Muscle layer of duodenum (tissue), 2 donors: ENCODE measurements at regions not wholly inside any gene's neighbourhood (a gene's known extent, or its start where the extent isn't known, plus 50 kb on each side); places are given as distances from the start of the nearest gene placed in this dataset.

ENCODE experiments used
- H3K27ac ChIP-seq: one replicate; pipeline ENCODE4 v1.7.0; 2013; ENCODE audit warnings: mild to moderate bottlenecking, low read length
- H3K27me3 ChIP-seq: one replicate; pipeline ENCODE4 v1.7.0; 2013; ENCODE audit warnings: low read depth, mild to moderate bottlenecking, control low read depth, low read length
- H3K36me3 ChIP-seq, 2 donors: one replicate each; pipeline ENCODE4 v1.7.0; 2013; ENCODE audit warnings: low read length in 2 of 2, control low read depth in 1 of 2, mild to moderate bottlenecking in 1 of 2; ENCODE audit not compliant: insufficient read depth in 2 of 2, control insufficient read depth in 1 of 2
- H3K4me1 ChIP-seq, 2 donors: one replicate each; pipeline ENCODE4 v1.7.0; 2013; ENCODE audit warnings: low read length in 2 of 2, mild to moderate bottlenecking in 2 of 2, control low read depth in 1 of 2, moderate library complexity in 1 of 2; ENCODE audit not compliant: insufficient read depth in 2 of 2, control insufficient read depth in 1 of 2
- H3K4me3 ChIP-seq, 2 donors: one replicate each; pipeline ENCODE4 v1.7.0; 2013; ENCODE audit warnings: low read length in 2 of 2, low read depth in 1 of 2, mild to moderate bottlenecking in 1 of 2
- H3K9me3 ChIP-seq, 2 donors: one replicate each; pipeline ENCODE4 v1.7.0; 2013; ENCODE audit warnings: low read length in 2 of 2, control low read depth in 1 of 2, mild to moderate bottlenecking in 1 of 2; ENCODE audit not compliant: control insufficient read depth in 1 of 2
- donor health status: healthy.

GRCh38 chr2:18924386-18924785, 335.0 kb upstream of the NT5C1B start:
- Histone ChIP-seq H3K36me3 (no peaks in the 10 kb centered on the region), H3K4me1 (peaks cover 0 to 20% of the 10 kb centered on the region in 2 donors), H3K9me3 (no peaks in the 10 kb centered on the region), H3K27me3 (no peaks in the 10 kb centered on the region), H3K27ac (no peak overlapping the region), H3K4me3 (no peak overlapping the region)

GRCh38 chr2:18922276-18922675, 332.9 kb upstream of the NT5C1B start:
- Histone ChIP-seq H3K4me1 (peaks cover 0 to 11% of the 10 kb centered on the region in 2 donors), H3K9me3 (no peaks in the 10 kb centered on the region), H3K27me3 (no peaks in the 10 kb centered on the region), H3K36me3 (no peaks in the 10 kb centered on the region), H3K4me3 (no peak overlapping the region), H3K27ac (no peak overlapping the region)

GRCh38 chr2:18918280-18918679, 328.9 kb upstream of the NT5C1B start:
- H3K9me3 ChIP-seq, result no peaks in the 10 kb centered on the region
- H3K27ac ChIP-seq, result no peak overlapping the region

GRCh38 chr2:18915227-18915626, 325.9 kb upstream of the NT5C1B start:
- Histone ChIP-seq H3K36me3 (no peaks in the 10 kb centered on the region), H3K27ac (no peak overlapping the region), H3K9me3 (no peaks in the 10 kb centered on the region), H3K4me3 (no peak overlapping the region), H3K4me1 (no peaks in the 10 kb centered on the region), H3K27me3 (no peaks in the 10 kb centered on the region)

More at GRCh38 chr2:18918280-18918679, 328.9 kb upstream of the NT5C1B start:
- Histone ChIP-seq H3K27me3 (no peaks in the 10 kb centered on the region), H3K4me3 (no peak overlapping the region), H3K4me1 (no peaks in the 10 kb centered on the region), H3K36me3 (no peaks in the 10 kb centered on the region)

GRCh38 chr2:18913512-18913911, 324.1 kb upstream of the NT5C1B start:
- H3K27ac ChIP-seq, result no peak overlapping the region

GRCh38 chr2:18912225-18912888, 323.0 kb upstream of the NT5C1B start:
- H3K27me3 ChIP-seq, result no peaks in the 10 kb centered on the region
- no peak overlapping the region for H3K27ac ChIP-seq
- no peak overlapping the region for H3K4me3 ChIP-seq
- no peaks in the 10 kb centered on the region for H3K36me3 ChIP-seq
- H3K9me3 ChIP-seq, result no peaks in the 10 kb centered on the region
- H3K4me1 ChIP-seq, result no peaks in the 10 kb centered on the region

More at GRCh38 chr2:18913512-18913911, 324.1 kb upstream of the NT5C1B start:
- Histone ChIP-seq H3K9me3 (no peaks in the 10 kb centered on the region), H3K27me3 (no peaks in the 10 kb centered on the region), H3K4me1 (no peaks in the 10 kb centered on the region), H3K36me3 (no peaks in the 10 kb centered on the region), H3K4me3 (no peak overlapping the region)

- Histone ChIP-seq H3K4me3 (no peak overlapping the region), H3K27ac (no peak overlapping the region), H3K9me3 (no peaks in the 10 kb centered on the region), H3K4me1 (no peaks in the 10 kb centered on the region), H3K27me3 (no peaks in the 10 kb centered on the region), H3K36me3 (no peaks in the 10 kb centered on the region)
Measured at GRCh38 chr2:18911416-18911815, 322.0 kb upstream of the NT5C1B start.

- no peaks in the 10 kb centered on the region for H3K4me1 ChIP-seq
- no peaks in the 10 kb centered on the region for H3K9me3 ChIP-seq
- H3K36me3 ChIP-seq, result no peaks in the 10 kb centered on the region
- H3K27me3 ChIP-seq, result no peaks in the 10 kb centered on the region
- no peak overlapping the region for H3K27ac ChIP-seq
- no peak overlapping the region for H3K4me3 ChIP-seq
Measured at GRCh38 chr2:18910843-18911242, 321.5 kb upstream of the NT5C1B start.

- H3K27me3 ChIP-seq, result no peaks in the 10 kb centered on the region
- H3K4me1 ChIP-seq, result no peaks in the 10 kb centered on the region
- H3K36me3 ChIP-seq, result no peaks in the 10 kb centered on the region
- no peak overlapping the region for H3K4me3 ChIP-seq
- H3K9me3 ChIP-seq, result no peaks in the 10 kb centered on the region
- no peak overlapping the region for H3K27ac ChIP-seq
Measured at GRCh38 chr2:18907937-18908336, 318.6 kb upstream of the NT5C1B start.

- H3K36me3 ChIP-seq, result no peaks in the 10 kb centered on the region
- no peak overlapping the region for H3K4me3 ChIP-seq
- no peaks in the 10 kb centered on the region for H3K9me3 ChIP-seq
- H3K4me1 ChIP-seq, result no peaks in the 10 kb centered on the region
- no peak overlapping the region for H3K27ac ChIP-seq
- H3K27me3 ChIP-seq, result no peaks in the 10 kb centered on the region
Measured at GRCh38 chr2:18907508-18907907, 318.1 kb upstream of the NT5C1B start.

GRCh38 chr2:18903750-18904149, 314.4 kb upstream of the NT5C1B start:
- Histone ChIP-seq H3K9me3 (no peaks in the 10 kb centered on the region), H3K4me3 (no peak overlapping the region), H3K4me1 (peaks cover 0 to 7% of the 10 kb centered on the region in 2 donors), H3K27me3 (no peaks in the 10 kb centered on the region), H3K27ac (no peak overlapping the region), H3K36me3 (no peaks in the 10 kb centered on the region)

GRCh38 chr2:18901242-18901641, 311.9 kb upstream of the NT5C1B start:
- no peak overlapping the region for H3K4me3 ChIP-seq
- peaks cover 0 to 7% of the 10 kb centered on the region in 2 donors for H3K4me1 ChIP-seq
- no peak overlapping the region for H3K27ac ChIP-seq
- no peaks in the 10 kb centered on the region for H3K36me3 ChIP-seq
- H3K9me3 ChIP-seq, result no peaks in the 10 kb centered on the region
- H3K27me3 ChIP-seq, result no peaks in the 10 kb centered on the region
